Activated CD8-positive, alpha-beta T cell treated with anti-CD3 and anti-CD28 coated beads for 36 hours (primary cell): ENCODE measurements at regions not wholly inside any gene's neighbourhood (a gene's known extent, or its start where the extent isn't known, plus 50 kb on each side); places are given as distances from the start of the nearest gene placed in this dataset.

Experiments used
- ATAC-seq: fragments of 200-7000 bp; cut with Tn5 transposase; one replicate; pipeline ENCODE4 v1.10.0; 2021; ENCODE audit warnings: mild to moderate bottlenecking, moderate library complexity
- CTCF ChIA-PET: fragments of 350-600 bp; sonication (Branson Sonifier 250); formaldehyde crosslinking; loops from one replicate; lab custom pipeline; 2021; ENCODE audit warnings: antibody characterized with exemption; lab: Charles Lee
- POLR2A ChIA-PET: fragments of 350-600 bp; sonication (Branson Sonifier 250); formaldehyde crosslinking; loops from one replicate; lab custom pipeline; 2021; ENCODE audit warnings: antibody characterized with exemption; lab: Charles Lee
- DNase-seq: peaks from one replicate; pipeline ENCODE4 v3.0.0-alpha.2; 2020
- H3K27ac Mint-ChIP-seq: one replicate; pipeline ENCODE4 v1.8.0; 2021; ENCODE audit warnings: mild to moderate bottlenecking, mixed read lengths
- H3K27me3 Mint-ChIP-seq: one replicate; pipeline ENCODE4 v1.8.0; 2021; ENCODE audit warnings: mixed read lengths
- H3K36me3 Mint-ChIP-seq: one replicate; pipeline ENCODE4 v1.8.0; 2021; ENCODE audit warnings: low read depth, mixed read lengths
- H3K4me1 Mint-ChIP-seq: one replicate; pipeline ENCODE4 v1.8.0; 2021; ENCODE audit warnings: low read depth, mixed read lengths
- H3K4me3 Mint-ChIP-seq: one replicate; pipeline ENCODE4 v1.8.0; 2021; ENCODE audit warnings: mild to moderate bottlenecking, moderate library complexity, mixed read lengths
- H3K9me3 Mint-ChIP-seq: one replicate; pipeline ENCODE4 v1.8.0; 2021; ENCODE audit warnings: mixed read lengths
- CTCF ChIP-seq: fragments of 200-600 bp; IDR thresholded peaks from one replicate; pipeline ENCODE4 v1.8.0; 2022; ENCODE audit warnings: antibody characterized with exemption, mild to moderate bottlenecking
- intact Hi-C: fragments of 100-400 bp; cut with micrococcal nuclease; formaldehyde crosslinking; loops from one replicate; pipeline ENCODE4 v1.10.0; 2022

GRCh38 chr15:29959384-29960137 lies 123.2 kb upstream of the GOLGA8J start:
- Mint-ChIP-seq H3K36me3 (no peaks in the 10 kb centered on the region), H3K27ac (no peak overlapping the region), H3K9me3 (no peaks in the 10 kb centered on the region), H3K4me3 (no peak overlapping the region), H3K27me3 (peaks cover 20% of the 10 kb centered on the region), H3K4me1 (no peaks in the 10 kb centered on the region)
- TF ChIP-seq CTCF = no peak
- intact Hi-C loops = no loop called here
- ChIA-PET CTCF (interaction anchor here (1.4 kb wide), 1 partner anchor 33 kb away, joined by 3 read pairs; no protein-coding TSS in a partner anchor), POLR2A (no interaction called here)
- DNase-seq (no peak), ATAC-seq (no peak)

- intact Hi-C loops = no loop called here
- DNase-seq (no peak), ATAC-seq (no peak)
- POLR2A ChIA-PET = no interaction called here
- Mint-ChIP-seq H3K4me1 (no peaks in the 10 kb centered on the region), H3K27me3 (peaks cover 2% of the 10 kb centered on the region), H3K27ac (no peak overlapping the region), H3K36me3 (no peaks in the 10 kb centered on the region), H3K9me3 (no peaks in the 10 kb centered on the region), H3K4me3 (no peak overlapping the region)
- TF ChIP-seq CTCF = no peak
- CTCF ChIA-PET = no interaction called here
Observed at GRCh38 chr15:29952225-29952624, 130.0 kb upstream of the TJP1 start.

GRCh38 chr15:29945943-29946596 lies 123.8 kb upstream of the TJP1 start:
- ATAC-seq (no peak), DNase-seq (no peak)
- H3K27me3 Mint-ChIP-seq = no peaks in the 10 kb centered on the region
- no peaks in the 10 kb centered on the region for H3K9me3 Mint-ChIP-seq
- ChIA-PET POLR2A (interaction anchor here (0.6 kb wide), 1 partner anchor 1212 kb away, joined by 3 read pairs; no protein-coding TSS in a partner anchor), CTCF (no interaction called here)
- no peak for TF ChIP-seq CTCF
- intact Hi-C loops = no loop called here
- H3K36me3 Mint-ChIP-seq = no peaks in the 10 kb centered on the region
- H3K4me1 Mint-ChIP-seq = no peaks in the 10 kb centered on the region
- H3K27ac Mint-ChIP-seq = no peak overlapping the region
- no peak overlapping the region for H3K4me3 Mint-ChIP-seq

- Mint-ChIP-seq H3K36me3 (no peaks in the 10 kb centered on the region), H3K27me3 (no peaks in the 10 kb centered on the region), H3K9me3 (no peaks in the 10 kb centered on the region), H3K4me3 (no peak overlapping the region), H3K27ac (no peak overlapping the region), H3K4me1 (no peaks in the 10 kb centered on the region)
- ChIA-PET POLR2A (no interaction called here), CTCF (no interaction called here)
- no peak for TF ChIP-seq CTCF
- intact Hi-C loops = no loop called here
- DNase-seq (no peak), ATAC-seq (no peak)
Observed at GRCh38 chr15:29944925-29945324, 122.7 kb upstream of the TJP1 start.

- TF ChIP-seq CTCF = no peak
- no peaks in the 10 kb centered on the region for H3K9me3 Mint-ChIP-seq
- no peaks in the 10 kb centered on the region for H3K4me1 Mint-ChIP-seq
- ATAC-seq (no peak), DNase-seq (no peak)
- no peaks in the 10 kb centered on the region for H3K36me3 Mint-ChIP-seq
- no peak overlapping the region for H3K4me3 Mint-ChIP-seq
- intact Hi-C loops = no loop called here
- H3K27me3 Mint-ChIP-seq = no peaks in the 10 kb centered on the region
- CTCF ChIA-PET = interaction anchor here (1.7 kb wide), 1 partner anchor 17 kb away, joined by 5 read pairs; no protein-coding TSS in a partner anchor
- no peak overlapping the region for H3K27ac Mint-ChIP-seq
- POLR2A ChIA-PET = no interaction called here
Observed at GRCh38 chr15:29942548-29942947, 120.3 kb upstream of the TJP1 start.
